Adrenal gland (tissue), 5 donors: ENCODE measurements at regions not wholly inside any gene's neighbourhood (a gene's known extent, or its start where the extent isn't known, plus 50 kb on each side); places are given as distances from the start of the nearest gene placed in this dataset.

Experiments
- POLR2A ChIP-seq, 2 donors: fragments of 450-650 bp; IDR thresholded peaks; one replicate each; pipeline ENCODE4 v1.6.1; 2017; ENCODE audit warnings: antibody characterized with exemption in 2 of 2, mild to moderate bottlenecking in 2 of 2, moderate library complexity in 1 of 2
- TF ChIP-seq, protein P1 (sequence below), 6 experiments: fragments of 450-650 bp in 4 of 6; fragments of 200-600 bp in 2 of 6; sonication (generic) in 1 of 6; IDR thresholded peaks; 1 replicate in 5 of 6; 2 replicates in 1 of 6; pipeline versions ENCODE4 v1.5.1 to v1.8.0; 2016 to 2021; ENCODE audit warnings: antibody characterized with exemption in 6 of 6, mild to moderate bottlenecking in 2 of 6, moderate library complexity in 1 of 6
- donor health status: DM: no; HTN: no; CAD: no.

DNA sequence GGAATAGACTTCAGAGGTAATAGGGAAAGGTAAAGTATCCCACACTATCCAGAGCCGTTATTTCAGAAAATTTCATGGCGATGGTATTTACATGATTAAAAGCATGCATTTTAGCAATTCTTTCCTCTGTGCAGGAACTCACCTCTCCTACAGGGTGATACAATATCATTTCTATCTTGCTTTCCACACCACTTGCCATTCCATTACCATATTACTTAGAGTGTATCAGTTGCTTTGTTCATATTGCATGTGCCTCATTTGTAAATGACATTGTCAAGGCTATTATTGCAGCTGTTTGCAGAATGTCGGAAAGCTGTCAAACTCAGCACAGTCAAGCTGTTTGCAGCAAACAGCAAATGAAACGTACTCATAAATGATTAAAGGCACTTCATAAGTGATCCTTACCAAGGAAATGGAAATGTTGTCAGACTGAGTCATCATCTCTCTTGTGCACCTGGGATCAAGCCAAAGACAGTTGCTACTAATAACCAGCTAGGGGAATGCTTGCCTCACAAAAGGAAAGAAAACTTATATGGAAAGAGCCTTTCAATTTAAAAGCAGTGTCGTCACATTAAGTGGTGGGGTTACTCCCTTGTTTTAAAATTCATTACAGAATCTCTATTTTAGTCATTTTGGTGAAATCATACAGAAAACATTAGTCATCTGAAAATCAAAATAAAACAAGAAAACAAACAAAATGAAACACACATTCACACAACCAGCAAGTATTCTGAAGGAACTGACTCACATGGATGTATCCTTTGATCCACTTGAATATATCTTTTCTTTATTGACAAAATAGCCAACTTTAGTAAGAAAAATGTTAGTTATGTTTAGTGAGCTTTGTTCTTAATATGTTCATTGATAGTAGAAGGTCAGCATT, 1064.1 kb upstream of the CNTNAP5 start:
- TF ChIP-seq, protein P1, sequence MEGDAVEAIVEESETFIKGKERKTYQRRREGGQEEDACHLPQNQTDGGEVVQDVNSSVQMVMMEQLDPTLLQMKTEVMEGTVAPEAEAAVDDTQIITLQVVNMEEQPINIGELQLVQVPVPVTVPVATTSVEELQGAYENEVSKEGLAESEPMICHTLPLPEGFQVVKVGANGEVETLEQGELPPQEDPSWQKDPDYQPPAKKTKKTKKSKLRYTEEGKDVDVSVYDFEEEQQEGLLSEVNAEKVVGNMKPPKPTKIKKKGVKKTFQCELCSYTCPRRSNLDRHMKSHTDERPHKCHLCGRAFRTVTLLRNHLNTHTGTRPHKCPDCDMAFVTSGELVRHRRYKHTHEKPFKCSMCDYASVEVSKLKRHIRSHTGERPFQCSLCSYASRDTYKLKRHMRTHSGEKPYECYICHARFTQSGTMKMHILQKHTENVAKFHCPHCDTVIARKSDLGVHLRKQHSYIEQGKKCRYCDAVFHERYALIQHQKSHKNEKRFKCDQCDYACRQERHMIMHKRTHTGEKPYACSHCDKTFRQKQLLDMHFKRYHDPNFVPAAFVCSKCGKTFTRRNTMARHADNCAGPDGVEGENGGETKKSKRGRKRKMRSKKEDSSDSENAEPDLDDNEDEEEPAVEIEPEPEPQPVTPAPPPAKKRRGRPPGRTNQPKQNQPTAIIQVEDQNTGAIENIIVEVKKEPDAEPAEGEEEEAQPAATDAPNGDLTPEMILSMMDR (IDR thresholded peaks at IDR 0.05): no peak
- TF ChIP-seq POLR2A (IDR thresholded peaks at IDR 0.05): no peak
